Thoracic aorta (tissue), 2 donors: ENCODE measurements at regions not wholly inside any gene's neighbourhood (a gene's known extent, or its start where the extent isn't known, plus 50 kb on each side); places are given as distances from the start of the nearest gene placed in this dataset.
"Not testable (repeated sequence)": the region's sequence is repeated elsewhere in the genome, so short reads cannot be mapped to it uniquely, and the experiment has no call there.

Source experiments
- ATAC-seq: fragments of 150-250 bp; one replicate; pipeline ENCODE4 v1.8.0; 2017; ENCODE audit warnings: low read depth; ENCODE audit not compliant: insufficient number of reproducible peaks, low FRiP score
- DNase-seq: peaks from one replicate; pipeline ENCODE4 v3.0.0-alpha.2; 2020; ENCODE audit warnings: low spot score
- H3K27ac ChIP-seq, 2 donors: fragments of 200-600 bp; sonication (generic); 1 replicate in 1 of 2; 2 replicates in 1 of 2; pipeline ENCODE4 v1.5.1; 2016; ENCODE audit warnings: mild to moderate bottlenecking in 2 of 2, moderate library complexity in 2 of 2
- H3K27me3 ChIP-seq: fragments of 200-600 bp; sonication (generic); replicated peaks from 2 replicates; pipeline ENCODE4 v1.6.0; 2016; ENCODE audit warnings: mild to moderate bottlenecking; ENCODE audit not compliant: insufficient read depth
- H3K36me3 ChIP-seq: fragments of 200-600 bp; sonication (generic); one replicate; pipeline ENCODE4 v1.5.1; 2016
- H3K4me1 ChIP-seq, 2 donors: fragments of 200-600 bp; sonication (generic); 1 replicate in 1 of 2; 2 replicates in 1 of 2; pipeline versions ENCODE4 v1.5.1 to v1.6.0; 2016; ENCODE audit warnings: low read depth in 2 of 2, mild to moderate bottlenecking in 1 of 2; ENCODE audit not compliant: control insufficient read depth in 1 of 2
- H3K4me3 ChIP-seq: fragments of 200-600 bp; sonication (generic); 2 replicates; pipeline ENCODE4 v1.5.1; 2016; ENCODE audit warnings: mild to moderate bottlenecking
- H3K9me3 ChIP-seq: fragments of 200-600 bp; sonication (generic); 2 replicates; pipeline ENCODE4 v1.5.1; 2016

DNA sequence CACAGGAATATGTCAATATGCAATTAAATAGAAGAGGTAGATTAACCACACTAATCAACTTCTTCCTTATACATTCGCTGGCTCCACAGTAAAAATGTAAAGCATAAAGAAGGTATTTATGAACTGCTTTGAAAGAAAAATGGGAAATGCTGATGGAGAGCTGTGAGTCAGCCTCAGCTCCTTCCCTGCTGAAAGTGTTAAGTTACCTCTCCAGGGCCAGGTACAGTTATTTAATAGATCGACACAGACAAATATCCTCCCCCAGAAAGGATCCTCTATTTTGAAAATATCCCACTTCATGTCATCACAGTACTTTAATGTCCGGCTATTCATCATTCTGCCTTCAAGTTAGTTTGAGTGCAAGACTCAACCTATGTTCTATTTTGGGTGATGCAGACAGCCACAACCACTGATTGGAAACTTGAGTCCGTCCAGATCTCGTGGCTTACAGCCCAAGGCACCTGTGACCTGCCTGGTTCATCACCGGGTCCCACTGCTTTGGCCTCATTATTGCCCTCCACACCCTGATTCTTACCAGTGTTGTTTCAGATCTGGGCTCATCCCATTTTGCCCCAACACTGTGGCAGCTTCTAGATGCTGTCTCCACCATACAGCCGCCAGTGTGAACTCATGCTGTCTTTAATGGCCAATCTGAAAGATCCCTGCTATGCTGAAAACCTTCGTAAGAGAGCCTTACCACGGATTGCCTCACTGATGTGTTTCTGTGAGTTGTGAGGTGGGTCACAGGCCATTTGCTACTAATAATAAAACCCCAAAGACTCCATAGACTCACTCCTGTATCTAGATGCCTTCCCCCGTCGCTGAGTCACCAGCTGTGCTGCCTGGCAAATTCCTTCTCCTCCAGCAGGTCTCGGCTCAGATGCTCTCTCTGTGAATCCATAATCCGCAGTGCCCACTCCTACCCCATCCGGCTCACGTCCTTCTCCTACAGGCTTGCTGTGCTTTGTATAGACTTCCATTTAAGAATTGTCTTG lies 56.2 kb upstream of the DDAH1 start:
- Histone ChIP-seq H3K27ac (peak overlapping the region in 1 of 2 donors; percentile 44), H3K4me1 (peaks cover 0 to 15% of the 10 kb centered on the region in 2 donors)
- H3K36me3 ChIP-seq, H3K9me3 ChIP-seq, H3K27me3 ChIP-seq, DNase-seq, H3K4me3 ChIP-seq: not testable (repeated sequence)
- ATAC-seq = peak; percentile 49

DNA sequence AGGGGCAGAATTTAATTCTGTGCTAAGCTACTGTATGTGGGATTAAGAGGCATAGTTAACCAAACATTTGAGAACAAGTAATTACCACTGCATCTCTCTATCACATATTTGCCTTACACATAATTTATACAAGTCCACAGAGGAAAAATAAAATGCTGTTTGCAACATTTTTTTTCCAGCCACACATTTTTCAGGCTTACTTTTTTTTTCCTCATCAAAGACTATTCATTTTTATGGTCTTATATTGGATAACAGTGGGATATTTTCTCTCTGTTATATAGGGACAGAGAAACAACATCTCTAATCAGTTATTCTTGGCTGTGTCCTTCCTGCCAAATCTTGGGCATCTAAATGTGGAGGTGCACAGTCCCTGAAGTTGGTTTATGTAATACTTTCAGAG lies 57.5 kb upstream of the DDAH1 start:
- H3K4me1 ChIP-seq = peaks cover under 1 to 26% of the 10 kb centered on the region in 2 donors
- H3K9me3 ChIP-seq, H3K36me3 ChIP-seq, H3K27me3 ChIP-seq, ATAC-seq, DNase-seq, H3K27ac ChIP-seq, H3K4me3 ChIP-seq: not testable (repeated sequence)

DNA sequence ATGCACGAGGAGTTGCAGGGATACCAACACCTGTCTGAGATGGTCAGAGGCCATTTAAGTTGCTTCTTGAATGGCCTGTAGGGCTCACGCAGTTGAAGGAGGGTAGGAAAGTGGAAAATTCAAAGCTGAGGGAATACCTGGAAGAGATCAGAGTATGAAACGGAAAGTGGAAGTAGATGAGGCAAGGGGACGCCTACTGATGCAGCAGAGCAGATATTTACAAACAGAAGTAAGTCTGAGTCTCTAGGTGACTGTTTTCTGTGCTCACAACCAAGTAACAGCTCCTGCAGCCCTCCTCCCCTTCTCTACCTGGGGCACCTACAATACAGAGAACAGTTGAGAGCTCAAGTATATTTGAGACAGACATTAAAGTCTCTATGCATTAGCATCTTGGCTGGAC lies 57.5 kb upstream of the CCN1 start:
- H3K4me1 ChIP-seq = peaks cover 3 to 27% of the 10 kb centered on the region in 2 donors
- not testable (repeated sequence) for H3K27me3 ChIP-seq, H3K36me3 ChIP-seq, H3K27ac ChIP-seq, DNase-seq, H3K9me3 ChIP-seq, ATAC-seq, H3K4me3 ChIP-seq

DNA sequence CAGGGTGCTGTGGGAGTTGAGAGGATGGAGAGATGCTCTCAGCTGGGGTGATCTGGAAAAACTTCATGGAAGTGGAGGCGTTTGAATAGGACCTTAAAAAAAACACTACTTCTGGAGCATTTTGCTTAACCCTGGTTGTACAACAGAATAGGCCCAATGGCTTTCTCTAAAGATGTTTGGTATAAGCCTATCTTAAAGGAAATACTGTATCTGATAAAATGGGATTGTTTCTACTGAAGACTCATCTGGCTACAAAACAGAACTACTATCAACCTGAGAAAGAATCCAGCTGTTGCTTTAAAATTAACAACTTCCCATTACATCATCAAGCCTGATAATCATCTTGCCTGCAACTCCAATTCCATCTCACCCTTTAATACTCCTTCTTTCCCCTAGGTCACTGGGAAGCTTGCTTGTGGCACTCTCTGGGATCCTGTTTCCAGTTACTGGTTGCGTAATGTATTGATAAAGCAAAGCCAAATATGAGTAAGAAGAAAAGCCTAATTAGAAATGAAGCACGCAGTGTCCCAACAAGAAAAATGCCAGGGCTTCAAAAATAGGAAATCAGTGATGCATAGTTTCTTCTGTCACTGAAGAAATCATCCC lies 56.2 kb upstream of the CCN1 start:
- not testable (repeated sequence) for H3K27me3 ChIP-seq, H3K4me3 ChIP-seq, ATAC-seq, H3K9me3 ChIP-seq, DNase-seq, H3K36me3 ChIP-seq
- Histone ChIP-seq H3K4me1 (peaks cover 3 to 27% of the 10 kb centered on the region in 2 donors), H3K27ac (peak overlapping the region in 1 of 2 donors; percentile 68)

DNA sequence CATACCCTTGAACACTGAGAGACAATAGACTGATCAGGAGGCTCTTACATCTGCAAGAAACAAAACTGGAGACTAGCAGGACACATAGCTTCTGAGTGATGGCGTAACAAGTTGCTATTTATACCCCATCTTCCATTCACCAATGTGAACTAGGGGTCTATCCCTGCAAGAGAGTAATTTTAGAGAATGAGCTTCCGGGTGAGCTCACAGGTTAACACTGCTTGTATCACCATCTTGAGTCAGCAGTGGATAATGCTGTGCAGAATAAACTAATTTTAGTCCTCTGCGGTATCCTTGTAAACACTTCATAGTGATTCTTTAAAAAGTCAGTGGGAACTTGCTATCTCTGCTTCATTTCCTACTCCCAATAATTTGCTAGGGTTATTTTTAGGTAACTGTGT lies 55.0 kb upstream of the CCN1 start:
- not testable (repeated sequence) for H3K27me3 ChIP-seq, DNase-seq, H3K36me3 ChIP-seq, H3K4me3 ChIP-seq, H3K9me3 ChIP-seq
- Histone ChIP-seq H3K27ac (peak overlapping the region; percentile 68 to 74), H3K4me1 (peaks cover 3 to 27% of the 10 kb centered on the region in 2 donors)
- ATAC-seq = peak; percentile 50

DNA sequence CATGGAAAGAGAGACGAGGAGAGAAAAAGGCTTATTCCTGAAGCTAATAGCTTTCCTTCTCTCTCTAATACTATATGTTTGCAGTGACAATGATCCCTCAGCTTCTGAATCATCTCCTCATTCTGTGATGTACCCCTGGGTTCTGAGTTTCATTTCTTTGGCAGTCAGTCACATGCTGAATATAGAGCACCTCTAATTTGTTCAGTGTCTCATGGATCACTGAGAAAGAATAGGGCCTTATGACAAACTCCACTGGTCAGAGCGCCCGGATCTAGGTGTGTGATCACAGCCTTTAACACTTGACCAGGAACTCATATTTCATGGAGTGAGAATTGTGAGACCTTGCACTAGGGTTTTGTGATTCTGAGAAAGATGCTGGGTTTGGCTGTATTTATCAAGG lies 54.3 kb upstream of the CCN1 start:
- DNase-seq, H3K27me3 ChIP-seq, ATAC-seq, H3K4me3 ChIP-seq, H3K36me3 ChIP-seq, H3K9me3 ChIP-seq: not testable (repeated sequence)
- Histone ChIP-seq H3K27ac (peak overlapping the region; percentile 68 to 74), H3K4me1 (peaks cover 3 to 27% of the 10 kb centered on the region in 2 donors)

DNA sequence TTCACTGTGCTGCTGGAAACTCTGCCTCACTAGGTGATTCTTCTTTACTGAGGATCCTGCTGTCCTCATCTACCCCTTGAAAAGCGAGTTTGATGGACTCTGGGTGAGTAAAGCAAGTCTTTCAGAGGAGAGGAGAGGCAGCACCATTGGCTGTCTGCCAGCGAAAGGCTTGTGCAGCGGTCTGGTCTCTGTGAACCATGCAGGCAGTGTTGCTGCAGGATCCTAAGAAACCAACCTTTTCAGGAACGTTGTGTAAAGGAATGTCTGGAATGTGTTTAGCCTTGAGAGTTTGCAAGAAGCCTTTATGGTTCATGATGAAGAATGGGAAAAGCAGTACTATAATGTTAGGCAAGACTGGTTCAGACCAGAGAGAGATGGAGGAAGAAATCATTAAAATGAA lies 53.4 kb upstream of the CCN1 start:
- Histone ChIP-seq H3K27ac (peak overlapping the region; percentile 34 to 41), H3K4me1 (peaks cover 3 to 27% of the 10 kb centered on the region in 2 donors)
- not testable (repeated sequence) for H3K36me3 ChIP-seq, H3K9me3 ChIP-seq, H3K27me3 ChIP-seq, ATAC-seq, H3K4me3 ChIP-seq
- DNase-seq = peak; percentile 28
